ENCODE measurements at regions not wholly inside any gene's neighbourhood (a gene's known extent, or its start where the extent isn't known, plus 50 kb on each side); places are given as distances from the start of the nearest gene placed in this dataset.

- DNase-seq, result no peak
- no peak overlapping the region for H3K4me3 ChIP-seq
- TF ChIP-seq POLR2A (IDR thresholded peaks at IDR 0.05), result no peak
- WGBS, 4 donors, result 69 to 95% (median 88%) methylated on average over 2 of the region's 2 CpGs
- H3K27ac ChIP-seq, result no peak overlapping the region
- intact Hi-C loops (cut with DNase I), result no loop called here
- no peaks in the 10 kb centered on the region for H3K36me3 ChIP-seq (replicated peaks in 1 of 2)
- no peaks in the 10 kb centered on the region for H3K4me1 ChIP-seq (replicated peaks in 1 of 2)
- H3K9me3 ChIP-seq (replicated peaks in 1 of 3), result no peaks in the 10 kb centered on the region
- no peaks in the 10 kb centered on the region for H3K27me3 ChIP-seq
Measured at GRCh38 chr7:46011059-46011458, 90.0 kb upstream of the IGFBP3 start.

DNA sequence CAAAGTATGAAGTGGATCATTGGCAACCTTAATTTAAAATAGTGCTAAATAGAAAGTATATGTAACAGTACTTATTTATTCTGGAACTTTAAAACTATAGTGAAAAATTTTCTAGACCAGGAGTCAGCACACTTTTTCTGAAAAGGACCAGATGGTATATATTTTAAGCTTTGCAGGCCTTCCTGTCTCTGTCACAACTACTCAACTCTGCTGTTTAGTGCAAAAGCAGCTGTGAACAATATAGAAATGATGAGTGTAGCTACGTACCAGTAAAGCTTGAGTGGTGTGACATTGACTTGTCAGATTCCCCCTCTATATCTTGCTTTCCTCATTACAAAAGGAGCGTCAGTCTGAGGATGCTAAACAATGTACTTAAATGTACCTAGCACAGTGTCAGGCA lies 88.1 kb upstream of the IGFBP3 start:
- TF ChIP-seq POLR2A (IDR thresholded peaks at IDR 0.05) (no peak), CTCF (IDR thresholded peaks at IDR 0.05) (no peak)
- intact Hi-C loops (cut with DNase I), result no loop called here
- WGBS, 4 donors, result 76 to 89% (median 80%) methylated on average over 2 of the region's 2 CpGs

DNA sequence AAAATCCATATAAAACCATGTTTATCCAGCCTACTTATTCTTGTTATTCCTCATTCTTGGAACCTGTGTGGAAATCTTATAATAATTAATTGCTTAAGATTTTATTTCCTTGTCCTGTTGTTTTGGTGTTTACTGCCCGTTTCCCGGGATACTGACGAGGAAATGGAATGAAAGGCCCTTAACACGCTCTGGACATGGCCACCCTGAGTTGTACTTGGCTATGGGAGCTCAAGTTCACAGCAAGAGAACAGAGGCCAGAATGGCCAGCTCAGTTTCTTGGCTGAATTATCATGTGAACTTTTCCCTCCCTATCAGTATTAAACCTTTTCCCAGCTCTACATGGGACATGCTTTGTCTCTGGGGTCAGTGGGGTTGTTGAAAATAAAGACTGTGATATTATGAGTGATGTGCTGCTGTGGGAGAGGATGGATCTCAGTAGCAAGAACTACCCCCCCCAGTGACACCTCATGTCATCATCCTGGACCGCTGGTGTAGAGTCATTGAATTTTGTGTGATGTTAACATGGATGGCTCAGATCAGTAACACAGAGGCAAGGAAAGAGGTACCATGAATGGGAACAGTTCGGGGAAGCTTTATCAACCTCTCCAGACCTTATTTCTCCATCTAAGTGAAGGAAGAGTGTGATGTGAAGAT lies 87.0 kb upstream of the IGFBP3 start:
- TF ChIP-seq CTCF (IDR thresholded peaks at IDR 0.05), result no peak
- TF ChIP-seq POLR2A (IDR thresholded peaks at IDR 0.05), result no peak
- H3K4me1 ChIP-seq (replicated peaks in 1 of 2), result no peaks in the 10 kb centered on the region
- 54 to 78% (median 64%) methylated on average over 6 of the region's 6 CpGs for WGBS, 4 donors
- no peaks in the 10 kb centered on the region for H3K36me3 ChIP-seq (replicated peaks in 1 of 2)
- H3K4me3 ChIP-seq, result no peak overlapping the region
- intact Hi-C loops (cut with DNase I), result no loop called here
- DNase-seq, result peak in 2 of 7 donors; percentile 9 to 21
- H3K27me3 ChIP-seq, result no peaks in the 10 kb centered on the region
- no peak overlapping the region for H3K27ac ChIP-seq
- no peaks in the 10 kb centered on the region for H3K9me3 ChIP-seq (replicated peaks in 1 of 3)

More for the DNA sequence above, 88.1 kb upstream of the IGFBP3 start:
- no peaks in the 10 kb centered on the region for H3K9me3 ChIP-seq (replicated peaks in 1 of 3)
- H3K4me1 ChIP-seq (replicated peaks in 1 of 2), result no peaks in the 10 kb centered on the region
- no peaks in the 10 kb centered on the region for H3K27me3 ChIP-seq
- DNase-seq, result no peak
- H3K36me3 ChIP-seq (replicated peaks in 1 of 2), result no peaks in the 10 kb centered on the region
- no peak overlapping the region for H3K27ac ChIP-seq
- H3K4me3 ChIP-seq, result no peak overlapping the region

DNA sequence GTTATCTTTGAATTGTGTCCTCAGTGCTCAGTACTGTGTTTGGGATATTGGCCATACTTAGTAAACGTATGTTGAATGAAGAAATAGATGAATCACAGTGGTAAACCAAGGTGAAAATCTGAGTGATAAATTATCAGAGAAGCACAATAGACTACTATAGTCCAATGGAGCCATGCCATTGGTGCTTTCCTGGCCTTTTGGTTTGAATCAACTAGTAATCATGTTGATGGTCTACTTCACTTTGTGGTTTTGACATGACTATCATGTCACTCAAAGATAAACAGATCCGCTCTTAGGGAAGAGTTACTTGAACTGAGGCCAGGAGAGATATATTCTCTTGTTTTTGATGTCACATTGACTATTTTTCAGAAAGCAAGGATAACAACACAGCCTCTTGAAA lies 86.1 kb upstream of the IGFBP3 start:
- Histone ChIP-seq H3K4me3 (no peak overlapping the region), H3K27ac (no peak overlapping the region), H3K4me1 (replicated peaks in 1 of 2) (no peaks in the 10 kb centered on the region), H3K9me3 (replicated peaks in 1 of 3) (no peaks in the 10 kb centered on the region), H3K27me3 (no peaks in the 10 kb centered on the region), H3K36me3 (replicated peaks in 1 of 2) (no peaks in the 10 kb centered on the region)
- DNase-seq, result no peak
- 34 to 68% (median 59%) methylated on average over 2 of the region's 2 CpGs for WGBS, 4 donors
- intact Hi-C loops (cut with DNase I), result no loop called here
- TF ChIP-seq CTCF (IDR thresholded peaks at IDR 0.05) (no peak), POLR2A (IDR thresholded peaks at IDR 0.05) (no peak)

DNA sequence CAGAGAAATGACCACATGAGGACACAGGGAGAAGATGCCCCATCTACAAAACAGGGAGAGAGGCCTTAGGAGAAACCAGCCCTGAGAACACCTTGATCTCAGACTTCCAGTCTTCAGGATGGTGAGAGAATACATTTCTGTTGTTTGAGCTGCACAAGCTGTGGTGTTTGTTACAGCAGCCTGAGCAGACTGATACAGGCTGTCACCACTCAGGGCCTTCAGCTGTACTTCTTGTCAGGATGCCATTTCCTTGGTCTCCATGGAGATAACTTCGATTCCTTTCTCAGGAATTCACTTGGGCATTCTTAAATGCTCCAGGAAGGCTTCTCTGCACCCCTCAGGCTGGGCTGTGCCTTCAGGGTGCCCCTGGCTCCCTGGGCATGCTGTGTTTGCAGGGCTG lies 85.7 kb upstream of the IGFBP3 start:
- H3K27ac ChIP-seq, result no peak overlapping the region
- 20 to 69% (median 68%) methylated on average over 1 of the region's 1 CpG for WGBS, 4 donors

More for the DNA sequence above, 85.7 kb upstream of the IGFBP3 start:
- DNase-seq, result no peak
- TF ChIP-seq POLR2A (IDR thresholded peaks at IDR 0.05), result no peak
- no peak for TF ChIP-seq CTCF (IDR thresholded peaks at IDR 0.05)
- no peaks in the 10 kb centered on the region for H3K9me3 ChIP-seq (replicated peaks in 1 of 3)
- no peaks in the 10 kb centered on the region for H3K27me3 ChIP-seq
- intact Hi-C loops (cut with DNase I), result no loop called here
- no peak overlapping the region for H3K4me3 ChIP-seq
- no peaks in the 10 kb centered on the region for H3K36me3 ChIP-seq (replicated peaks in 1 of 2)
- H3K4me1 ChIP-seq (replicated peaks in 1 of 2), result no peaks in the 10 kb centered on the region

Data from adrenal gland (tissue), 9 donors.